HPDE6-E6E7 (cell line): ENCODE measurements at regions not wholly inside any gene's neighbourhood (a gene's known extent, or its start where the extent isn't known, plus 50 kb on each side); places are given as distances from the start of the nearest gene placed in this dataset.
"Not testable (repeated sequence)": the region's sequence is repeated elsewhere in the genome, so short reads cannot be mapped to it uniquely, and the experiment has no call there.

ENCODE experiments used
- DNase-seq: peaks from one replicate; pipeline ENCODE4 v3.0.0; 2011; ENCODE audit warnings: missing footprints; ENCODE audit errors: extremely low spot score

DNA sequence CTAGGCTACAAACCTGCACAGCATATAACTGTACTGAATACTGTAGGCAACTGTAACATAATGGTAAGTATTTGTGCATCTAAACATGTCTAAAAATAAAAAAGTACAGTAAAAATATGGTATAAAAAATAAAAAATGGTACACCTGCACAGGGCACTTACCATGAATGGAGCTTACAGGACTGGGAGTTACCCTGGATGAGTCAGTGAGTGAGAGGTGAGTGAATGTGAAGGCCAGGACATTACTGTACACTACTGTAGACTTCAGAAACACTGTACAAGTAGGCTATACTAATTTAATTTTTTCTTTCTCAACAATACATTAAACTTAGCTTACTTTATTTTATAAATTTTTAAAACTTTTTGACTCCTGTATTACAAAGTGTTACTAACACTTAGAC is 265.3 kb downstream of the KLF13 start:
- DNase-seq: no peak

DNA sequence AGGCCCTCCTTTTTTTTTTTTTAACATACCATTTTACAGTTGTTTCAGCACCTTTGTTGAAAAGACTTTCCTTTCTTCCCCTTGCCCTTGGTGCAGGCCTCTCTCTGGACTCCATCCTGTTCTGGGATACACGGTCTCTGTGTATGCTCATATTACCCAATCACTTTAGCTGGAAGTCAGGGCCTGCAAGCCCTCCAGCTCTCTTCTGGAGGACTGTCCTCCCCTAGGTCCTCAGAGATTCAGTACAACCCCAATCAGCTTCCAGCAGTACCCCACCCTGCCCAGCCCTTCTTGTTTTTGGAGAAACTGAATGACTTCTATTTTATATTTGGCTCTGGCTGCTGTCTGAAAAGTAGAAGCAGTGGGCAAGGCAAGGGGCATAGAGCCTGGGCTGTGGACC is 270.8 kb downstream of the KLF13 start:
- no peak for DNase-seq

GRCh38 chr15:31598620-31599019 is 272.0 kb downstream of the KLF13 start:
- DNase-seq: no peak

DNA sequence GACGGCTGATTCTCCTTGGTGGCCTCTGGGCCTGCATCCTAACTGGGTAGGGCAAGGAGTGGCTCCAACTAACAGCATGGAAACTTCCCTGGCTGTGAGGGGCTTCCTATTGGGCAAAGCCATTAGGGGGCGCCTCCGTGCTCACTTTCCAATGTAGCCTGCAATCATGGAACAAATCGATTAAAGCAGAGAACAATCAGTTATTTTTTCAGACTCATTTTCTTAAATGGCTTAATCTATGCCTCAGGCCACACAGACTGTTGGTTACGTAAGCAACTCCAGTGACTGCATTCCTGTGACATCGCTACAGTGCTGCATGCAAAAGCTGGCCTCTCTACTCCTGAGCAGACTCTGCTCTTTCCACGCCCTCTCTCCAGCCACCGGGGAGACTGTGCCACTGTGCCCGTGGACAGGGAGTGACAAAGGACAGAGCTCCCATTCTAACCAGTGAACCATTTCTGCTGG is 278.9 kb downstream of the KLF13 start:
- no peak for DNase-seq

GRCh38 chr15:31606194-31606669 is 279.6 kb downstream of the KLF13 start:
- no peak for DNase-seq

DNA sequence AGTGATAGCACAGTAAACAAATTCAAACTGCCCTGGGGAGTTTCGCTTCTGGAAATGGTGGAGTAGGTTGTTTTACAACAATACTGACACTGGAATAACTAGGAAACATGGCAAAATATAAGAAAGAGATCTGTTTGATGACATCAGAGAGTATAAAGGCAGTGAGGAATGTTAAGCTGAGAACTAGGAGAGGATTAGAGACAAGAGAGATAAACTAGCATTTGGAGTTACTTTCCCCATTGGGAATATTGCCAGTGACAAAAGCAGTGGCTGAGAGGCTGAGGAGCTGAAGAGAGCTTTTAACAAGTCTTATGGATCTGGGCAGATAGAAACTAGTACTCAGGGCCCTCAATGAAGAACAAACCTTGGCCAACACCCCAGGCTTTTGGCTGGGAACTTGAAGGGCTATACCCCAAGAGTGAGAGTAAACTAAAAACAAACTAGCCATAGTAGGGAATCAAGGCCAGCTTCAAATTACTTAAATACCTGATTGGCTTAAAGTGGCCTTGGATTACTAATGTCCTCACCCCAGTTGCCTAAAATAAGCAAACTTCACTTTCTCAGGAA is 280.4 kb downstream of the KLF13 start:
- DNase-seq: no peak

DNA sequence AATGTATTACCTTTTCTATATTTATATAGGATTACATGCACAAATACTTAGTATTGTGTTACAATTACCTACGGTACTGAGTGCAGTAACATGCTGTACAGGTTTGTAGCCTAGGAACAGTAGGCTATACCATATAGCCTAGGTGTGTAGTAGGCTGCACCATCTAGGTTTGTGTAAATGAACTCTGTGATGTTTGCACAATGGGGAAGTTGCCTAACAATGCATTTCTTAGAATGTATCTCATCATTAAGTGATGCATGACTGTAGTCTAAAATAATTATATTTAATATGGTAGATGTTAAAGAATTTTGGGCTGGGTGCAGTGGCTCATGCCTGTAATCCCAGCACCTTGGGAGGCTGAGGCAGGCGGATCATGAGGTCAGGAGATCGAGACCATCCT is 281.0 kb downstream of the KLF13 start:
- DNase-seq: no peak

DNA sequence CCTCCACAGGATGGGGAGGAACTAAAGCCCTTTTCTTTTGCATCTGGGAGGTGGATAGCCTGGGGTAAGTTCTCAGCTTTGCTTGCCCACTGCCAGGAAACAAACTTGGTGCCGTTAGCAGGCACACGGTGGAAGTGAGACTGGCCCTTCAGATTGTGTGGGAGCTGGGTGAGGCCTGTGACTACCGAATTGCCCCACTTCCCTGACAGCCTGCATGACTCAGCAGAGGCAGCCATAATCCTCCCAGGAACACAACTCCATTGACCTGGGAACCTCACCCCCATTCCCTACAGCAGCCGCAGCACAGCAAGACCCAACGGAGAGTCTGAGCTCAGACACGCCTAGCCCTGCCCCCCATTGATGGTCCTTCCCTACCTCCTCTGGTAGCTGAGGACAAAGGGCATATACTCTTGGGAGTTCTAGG is 282.6 kb downstream of the KLF13 start:
- DNase-seq: no peak

DNA sequence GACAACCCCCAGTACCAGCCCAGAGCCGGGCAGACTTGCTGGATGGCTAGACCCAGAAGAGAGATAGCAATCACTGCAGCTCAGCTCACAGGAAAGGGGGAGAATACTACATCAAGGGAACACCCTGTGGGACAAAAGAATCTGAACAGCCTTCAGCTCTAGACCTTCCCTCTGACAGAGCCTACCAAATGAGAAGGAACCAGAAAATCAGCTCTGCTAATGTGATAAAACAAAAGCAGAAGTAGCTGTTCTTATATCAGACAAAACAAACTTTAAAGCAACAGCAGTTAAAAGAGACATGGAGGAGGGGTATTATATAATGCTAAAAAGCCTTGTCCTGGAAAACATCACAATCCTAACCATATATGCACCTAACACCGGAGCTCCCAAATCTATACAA is 283.3 kb downstream of the KLF13 start:
- no peak for DNase-seq

- no peak for DNase-seq
Measured at GRCh38 chr15:31615643-31616415, 289.2 kb downstream of the KLF13 start.

GRCh38 chr15:31623297-31623696 is 296.7 kb downstream of the KLF13 start:
- not testable (repeated sequence) for DNase-seq

DNA sequence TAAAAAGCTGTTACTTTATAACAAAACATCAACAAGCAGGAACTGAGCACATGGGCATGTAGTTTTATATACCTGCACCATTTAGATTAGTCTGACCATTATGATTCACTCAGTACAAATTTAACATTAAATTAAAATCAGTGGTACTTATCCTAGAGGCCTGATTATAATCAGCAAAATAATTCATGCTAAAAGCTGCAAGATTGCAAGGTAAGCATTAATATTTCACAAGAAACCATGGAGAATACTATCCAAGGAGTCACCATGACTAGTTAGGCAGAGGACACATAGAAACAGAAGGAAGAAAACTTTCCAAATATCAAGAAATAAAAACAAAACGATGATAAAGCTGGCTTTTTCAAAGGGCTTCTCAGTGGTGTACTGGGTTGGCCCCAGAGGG is 297.5 kb downstream of the KLF13 start:
- not testable (repeated sequence) for DNase-seq

DNA sequence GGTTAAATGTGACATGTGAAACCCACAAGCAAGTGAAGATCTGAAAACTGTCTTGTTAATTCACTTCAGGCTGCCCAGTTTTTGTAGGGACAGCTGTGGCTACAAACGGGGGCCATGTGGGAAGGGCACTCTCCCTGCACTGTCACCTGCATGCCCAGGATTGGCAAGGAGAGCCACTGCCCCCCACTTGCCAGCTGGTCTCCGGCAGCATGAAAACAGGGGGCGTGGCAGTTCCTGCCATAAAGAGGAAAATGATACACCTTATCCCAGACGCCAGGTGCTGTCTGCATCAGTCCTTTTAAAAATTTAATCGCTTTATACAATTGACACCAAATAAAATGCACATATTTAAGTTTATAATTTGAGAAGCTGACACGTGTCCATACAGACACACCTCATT is 309.1 kb downstream of the KLF13 start:
- not testable (repeated sequence) for DNase-seq

GRCh38 chr15:31636911-31637310 is 310.3 kb downstream of the KLF13 start:
- not testable (repeated sequence) for DNase-seq

- DNase-seq: not testable (repeated sequence)
Measured at GRCh38 chr15:31643955-31644354, 317.3 kb downstream of the KLF13 start.

- DNase-seq: not testable (repeated sequence)
Measured at GRCh38 chr15:31644761-31645160, 318.1 kb downstream of the KLF13 start.

DNA sequence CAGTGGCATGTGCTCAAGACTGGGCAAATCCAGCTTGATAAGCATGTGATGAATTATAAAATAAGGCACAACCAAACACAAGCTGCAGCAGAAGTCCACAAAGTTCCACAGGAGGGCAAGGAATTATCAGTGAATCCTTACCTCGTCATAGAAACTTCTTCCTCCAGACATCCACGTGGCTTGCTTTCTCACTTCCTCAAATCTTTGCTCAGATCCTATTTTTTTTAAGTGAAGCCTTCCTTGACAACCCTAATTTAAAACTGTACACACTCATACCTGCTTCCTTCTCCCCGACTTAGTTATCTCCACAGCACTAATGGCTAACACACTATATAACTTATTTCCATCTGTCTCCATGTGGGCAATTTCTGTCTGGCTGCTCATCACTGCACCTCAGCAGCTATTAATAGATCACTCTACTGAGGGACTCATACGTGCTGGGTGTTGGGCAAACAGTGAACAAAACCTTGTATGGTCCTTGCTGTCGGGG is 320.7 kb downstream of the KLF13 start:
- DNase-seq: not testable (repeated sequence)

DNA sequence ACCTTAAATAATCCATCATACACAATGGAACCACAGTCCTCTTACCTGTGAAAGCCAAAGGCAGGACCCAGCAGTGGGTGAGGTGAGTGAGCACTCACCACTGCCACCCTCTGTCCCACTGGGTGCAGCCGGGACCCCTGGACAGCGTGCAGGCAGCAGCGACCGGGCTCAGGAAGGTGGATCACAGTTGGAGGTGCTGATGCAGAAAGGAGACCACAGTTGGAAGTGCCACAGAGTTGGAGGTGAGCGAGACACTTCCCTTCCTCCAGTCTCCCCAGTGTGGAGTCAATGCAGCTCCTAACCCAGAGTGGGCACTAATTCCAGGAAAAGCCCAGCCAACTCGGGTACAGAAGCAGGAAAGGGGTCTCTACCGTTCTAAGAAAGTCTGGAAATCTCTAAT is 323.0 kb downstream of the KLF13 start:
- not testable (repeated sequence) for DNase-seq

- DNase-seq: not testable (repeated sequence)
Measured at GRCh38 chr15:31650055-31650701, 323.5 kb downstream of the KLF13 start.

GRCh38 chr15:31656915-31657314 is 330.3 kb downstream of the KLF13 start:
- not testable (repeated sequence) for DNase-seq

DNA sequence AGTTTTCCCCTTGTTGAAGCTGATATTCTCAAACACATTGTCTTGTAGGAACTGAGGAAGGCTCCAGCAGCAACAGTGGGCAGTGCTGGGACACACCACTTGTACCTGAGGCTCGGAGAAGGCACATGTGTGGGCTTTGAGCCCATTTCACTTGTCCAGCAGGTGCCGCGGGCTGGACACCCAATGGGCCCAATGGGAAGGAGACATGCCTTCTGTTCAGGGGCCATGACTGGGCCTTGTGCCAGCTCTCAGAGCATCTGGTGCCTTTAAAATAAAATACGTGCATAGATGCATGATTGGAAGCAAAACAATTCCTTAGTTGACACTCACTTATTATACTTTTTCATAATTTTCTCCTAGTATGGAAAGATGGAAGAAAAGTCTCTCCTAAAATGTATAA is 334.2 kb downstream of the KLF13 start:
- DNase-seq: no peak

DNA sequence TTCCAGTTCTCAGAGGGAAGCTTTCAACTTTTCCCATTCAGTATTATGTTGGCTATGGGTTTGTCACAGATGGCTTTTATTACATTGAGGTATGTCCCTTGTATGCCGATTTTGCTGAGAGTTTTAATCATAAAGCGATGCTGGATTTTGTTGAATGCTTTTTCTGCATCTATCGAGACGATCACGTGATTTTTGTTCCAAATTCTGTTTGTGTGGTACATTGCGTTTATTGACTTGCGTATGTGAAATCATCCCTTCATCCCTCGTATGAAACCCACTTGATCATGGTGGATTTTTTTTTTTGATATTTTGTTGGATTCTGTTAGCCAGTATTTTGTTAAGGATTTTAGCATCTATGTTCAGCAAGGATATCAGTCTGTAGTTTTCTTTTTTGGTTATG is 339.1 kb downstream of the KLF13 start:
- not testable (repeated sequence) for DNase-seq
